Sigmoid colon (tissue), 6 donors: ENCODE measurements at regions not wholly inside any gene's neighbourhood (a gene's known extent, or its start where the extent isn't known, plus 50 kb on each side); places are given as distances from the start of the nearest gene placed in this dataset.

Source experiments
- DNase-seq: peaks from one replicate; pipeline ENCODE4 v3.0.0-alpha.2; 2019
- H3K27ac ChIP-seq, 4 donors: fragments of 200-600 bp; sonication (generic); one replicate each; pipeline ENCODE4 v1.5.1; 2016 to 2019; ENCODE audit warnings: mild to moderate bottlenecking in 1 of 4
- H3K27me3 ChIP-seq, 3 donors: fragments of 200-600 bp; sonication (generic); one replicate each; pipeline ENCODE4 v1.5.1; 2019; ENCODE audit warnings: mild to moderate bottlenecking in 1 of 3
- H3K36me3 ChIP-seq, 4 donors: fragments of 200-600 bp; sonication (generic); one replicate each; pipeline ENCODE4 v1.5.1; 2016 to 2019
- H3K4me1 ChIP-seq, 4 donors: fragments of 200-600 bp; sonication (generic); one replicate each; pipeline ENCODE4 v1.5.1; 2017 to 2019
- H3K4me3 ChIP-seq, 4 donors: fragments of 200-600 bp; sonication (generic); one replicate each; pipeline ENCODE4 v1.5.1; 2017 to 2019; ENCODE audit warnings: mild to moderate bottlenecking in 2 of 4, moderate library complexity in 1 of 4
- H3K9me3 ChIP-seq, 4 donors: fragments of 200-600 bp in 3 of 4; sonication (generic) in 3 of 4; one replicate each; pipeline versions ENCODE4 v1.5.1 to v1.6.1; 2013 to 2019
- CTCF ChIP-seq, 4 experiments: fragments of 450-650 bp in 3 of 4; fragments of 200-600 bp in 1 of 4; IDR thresholded peaks; one replicate each; pipeline ENCODE4 v1.5.1; 2016 to 2019; ENCODE audit warnings: antibody characterized with exemption in 4 of 4, mild to moderate bottlenecking in 3 of 4, moderate library complexity in 2 of 4
- EP300 ChIP-seq, 4 donors: sonication (generic); formaldehyde crosslinking; IDR thresholded peaks; one replicate each; pipeline ENCODE4 v1.6.1; 2017; ENCODE audit warnings: antibody characterized with exemption in 4 of 4
- POLR2A ChIP-seq, 2 donors: fragments of 450-650 bp; IDR thresholded peaks; one replicate each; pipeline ENCODE4 v1.6.1; 2016; ENCODE audit warnings: antibody characterized with exemption in 2 of 2, mild to moderate bottlenecking in 2 of 2, moderate library complexity in 2 of 2
- POLR2AphosphoS5 ChIP-seq, 4 donors: sonication (generic); formaldehyde crosslinking; IDR thresholded peaks; one replicate each; pipeline ENCODE4 v1.6.1; 2017; ENCODE audit warnings: antibody characterized with exemption in 4 of 4
- WGBS, 2 donors: extraction: QIAGEN DNeasy Blood & Tissue Kit; methylation state at CpG; one replicate each; pipeline ENCODE4 v1.1.7; 2013; 5-methylcytosine and 5-hydroxymethylcytosine counted together
- intact Hi-C: fragments of 100-400 bp; cut with DNase I; formaldehyde crosslinking; loops from one replicate; pipeline ENCODE4 v1.15.1; 2023
- donor health status: healthy with polysubstance abuse.
- donor health status: healthy.

GRCh38 chr11:128053981-128054931, 533.1 kb downstream of the ETS1 start:
- 34 to 56% methylated on average over 2 of the region's 2 CpGs for WGBS, 2 donors
- no peaks in the 10 kb centered on the region for H3K9me3 ChIP-seq
- no peak for DNase-seq
- no peaks in the 10 kb centered on the region for H3K27me3 ChIP-seq
- no peak overlapping the region for H3K27ac ChIP-seq
- H3K4me1 ChIP-seq, result no peaks in the 10 kb centered on the region
- intact Hi-C loops, result no loop called here
- H3K4me3 ChIP-seq, result no peak overlapping the region
- TF ChIP-seq EP300 (IDR thresholded peaks at IDR 0.05) (no peak), POLR2A (IDR thresholded peaks at IDR 0.05) (no peak), POLR2AphosphoS5 (IDR thresholded peaks at IDR 0.05) (no peak), CTCF (IDR thresholded peaks at IDR 0.05) (no peak)
- H3K36me3 ChIP-seq, result no peaks in the 10 kb centered on the region

- Histone ChIP-seq H3K9me3 (no peaks in the 10 kb centered on the region), H3K4me3 (no peak overlapping the region), H3K27me3 (no peaks in the 10 kb centered on the region), H3K36me3 (no peaks in the 10 kb centered on the region), H3K4me1 (no peaks in the 10 kb centered on the region), H3K27ac (no peak overlapping the region)
- WGBS, 2 donors, result 14 to 31% methylated on average over 2 of the region's 2 CpGs
- TF ChIP-seq CTCF (IDR thresholded peaks at IDR 0.05) (no peak), EP300 (IDR thresholded peaks at IDR 0.05) (no peak), POLR2AphosphoS5 (IDR thresholded peaks at IDR 0.05) (no peak), POLR2A (IDR thresholded peaks at IDR 0.05) (no peak)
- intact Hi-C loops, result no loop called here
- DNase-seq, result no peak
Observed at GRCh38 chr11:128052912-128053641, 534.3 kb downstream of the ETS1 start.

DNA sequence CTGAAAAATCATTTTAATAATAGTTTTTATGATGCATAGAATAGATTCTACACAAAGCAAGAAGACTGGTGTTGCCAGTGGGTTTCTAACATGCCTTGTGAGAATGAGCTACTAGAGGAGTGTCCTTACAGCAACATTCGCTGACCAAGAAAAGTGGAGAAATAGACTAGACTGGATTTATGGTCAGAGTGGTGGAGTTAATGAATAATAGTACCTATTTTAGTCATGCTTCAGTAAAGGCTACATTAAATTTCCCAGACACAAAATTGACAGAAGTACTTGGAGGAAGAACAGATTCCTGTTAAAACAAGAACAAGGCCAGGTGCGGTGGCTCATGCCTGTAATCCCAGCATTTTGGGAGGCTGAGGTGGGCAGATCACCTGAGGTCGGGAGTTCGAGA, 539.2 kb downstream of the ETS1 start:
- intact Hi-C loops, result no loop called here
- peaks cover 0 to 5% (median 0%) of the 10 kb centered on the region in 3 donors for H3K27me3 ChIP-seq
- H3K27ac ChIP-seq, result no peak overlapping the region
- no peaks in the 10 kb centered on the region for H3K36me3 ChIP-seq
- 95 to 98% methylated on average over 4 of the region's 4 CpGs for WGBS, 2 donors
- no peak overlapping the region for H3K4me3 ChIP-seq
- H3K4me1 ChIP-seq, result no peaks in the 10 kb centered on the region
- H3K9me3 ChIP-seq, result no peaks in the 10 kb centered on the region
- TF ChIP-seq CTCF (IDR thresholded peaks at IDR 0.05) (no peak), POLR2A (IDR thresholded peaks at IDR 0.05) (no peak), POLR2AphosphoS5 (IDR thresholded peaks at IDR 0.05) (no peak), EP300 (IDR thresholded peaks at IDR 0.05) (no peak)
- no peak for DNase-seq

DNA sequence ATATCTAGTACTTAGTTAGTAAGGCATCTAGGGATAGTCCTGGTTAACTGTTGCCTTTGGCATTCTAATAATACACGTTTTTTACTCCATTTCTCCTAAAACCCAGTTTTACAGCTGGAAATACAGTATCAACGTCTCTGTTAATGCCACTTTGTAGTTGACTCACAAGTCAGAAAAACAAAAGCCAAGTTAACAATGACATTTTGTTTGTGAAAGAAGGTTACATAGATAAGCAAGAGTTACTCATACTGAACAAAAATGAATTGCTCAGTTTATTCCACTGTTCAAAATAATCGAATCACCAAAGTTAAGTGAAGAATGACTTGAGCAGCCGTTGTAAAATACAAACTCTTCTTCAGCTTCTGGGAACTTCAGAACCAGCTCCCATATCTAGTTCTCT, 540.3 kb downstream of the ETS1 start:
- no peak for DNase-seq
- WGBS, 2 donors, result 60 to 77% methylated on average over 4 of the region's 4 CpGs
- Histone ChIP-seq H3K27me3 (peaks cover 0 to 5% (median 0%) of the 10 kb centered on the region in 3 donors), H3K4me3 (no peak overlapping the region), H3K27ac (no peak overlapping the region), H3K4me1 (no peaks in the 10 kb centered on the region), H3K9me3 (no peaks in the 10 kb centered on the region), H3K36me3 (no peaks in the 10 kb centered on the region)
- intact Hi-C loops, result no loop called here
- TF ChIP-seq CTCF (IDR thresholded peaks at IDR 0.05) (no peak), POLR2A (IDR thresholded peaks at IDR 0.05) (no peak), EP300 (IDR thresholded peaks at IDR 0.05) (no peak)
